MCF 10A (cell line): ENCODE measurements at regions not wholly inside any gene's neighbourhood (a gene's known extent, or its start where the extent isn't known, plus 50 kb on each side); places are given as distances from the start of the nearest gene placed in this dataset.
"Not testable (repeated sequence)": the region's sequence is repeated elsewhere in the genome, so short reads cannot be mapped to it uniquely, and the experiment has no call there.

Experiments
- BruUV-seq: library from RNA; stranded (reverse); fragments of 400-500 nt; replicated peaks from 2 replicates; lab custom pipeline; 2021; lab: Mats Ljungman, UMichigan
- CTCF ChIA-PET: fragments of 300-600 bp; sonication (Branson Sonifier 250); formaldehyde crosslinking; extraction: SDS; loops from one replicate; lab custom pipeline; 2021; ENCODE audit warnings: antibody characterized with exemption, inconsistent platforms; lab: Yijun Ruan, JAX
- POLR2A ChIA-PET: fragments of 300-600, 350-650 bp; sonication (Branson Sonifier 250); formaldehyde crosslinking; extraction: SDS; loops from one replicate; lab custom pipeline; 2020; ENCODE audit warnings: antibody characterized with exemption, inconsistent platforms; lab: Yijun Ruan, JAX
- DNase-seq: peaks from one replicate; pipeline ENCODE4 v3.0.0-alpha.2; 2018; ENCODE audit not compliant: unreplicated experiment
- H3K27ac Mint-ChIP-seq: one replicate; pipeline ENCODE4 v1.8.0; 2022; ENCODE audit warnings: mild to moderate bottlenecking, low read depth, mixed read lengths; ENCODE audit not compliant: unreplicated experiment
- H3K27me3 Mint-ChIP-seq: one replicate; pipeline ENCODE4 v1.8.0; 2022; ENCODE audit warnings: mixed read lengths; ENCODE audit not compliant: insufficient read depth, unreplicated experiment
- H3K36me3 Mint-ChIP-seq: one replicate; pipeline ENCODE4 v1.8.0; 2022; ENCODE audit warnings: mild to moderate bottlenecking, moderate library complexity, mixed read lengths; ENCODE audit not compliant: insufficient read depth, unreplicated experiment
- H3K4me1 Mint-ChIP-seq: one replicate; pipeline ENCODE4 v1.8.0; 2022; ENCODE audit warnings: mixed read lengths; ENCODE audit not compliant: insufficient read depth, unreplicated experiment
- H3K4me3 Mint-ChIP-seq: one replicate; pipeline ENCODE4 v1.8.0; 2022; ENCODE audit warnings: mild to moderate bottlenecking, moderate library complexity, mixed read lengths; ENCODE audit not compliant: unreplicated experiment
- H3K9me3 Mint-ChIP-seq: one replicate; pipeline ENCODE4 v1.8.0; 2022; ENCODE audit warnings: mixed read lengths; ENCODE audit not compliant: unreplicated experiment
- intact Hi-C: fragments of 100-400 bp; cut with micrococcal nuclease; formaldehyde crosslinking; loops from 2 replicates; pipeline ENCODE4 v1.14.1; 2022
- TF ChIP-seq, protein P1 (sequence below): fragments of 200-600 bp; IDR thresholded peaks from one replicate; pipeline ENCODE4 v1.8.0; 2022; ENCODE audit warnings: antibody characterized with exemption, mild to moderate bottlenecking; ENCODE audit not compliant: unreplicated experiment

DNA sequence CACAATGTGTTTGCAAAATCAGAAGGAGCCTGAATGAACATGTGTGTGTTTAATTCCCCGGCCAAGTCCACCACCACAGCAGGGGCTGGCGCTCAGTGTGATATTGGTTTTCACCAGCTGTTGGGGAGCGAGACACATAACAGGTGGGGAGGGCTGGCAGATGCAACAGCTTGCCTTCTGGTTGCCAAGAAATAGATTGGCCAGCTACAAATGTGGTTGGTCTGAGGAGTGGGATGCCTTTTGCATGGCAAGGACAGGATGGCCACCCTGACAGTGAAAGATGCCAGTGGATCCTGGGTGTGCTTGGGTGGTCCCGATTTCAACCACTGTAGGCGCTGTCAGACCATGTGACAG is 292.5 kb upstream of the FZD8 start:
- POLR2A ChIA-PET = no interaction called here
- intact Hi-C loops = no loop called here
- CTCF ChIA-PET = no interaction called here

DNA sequence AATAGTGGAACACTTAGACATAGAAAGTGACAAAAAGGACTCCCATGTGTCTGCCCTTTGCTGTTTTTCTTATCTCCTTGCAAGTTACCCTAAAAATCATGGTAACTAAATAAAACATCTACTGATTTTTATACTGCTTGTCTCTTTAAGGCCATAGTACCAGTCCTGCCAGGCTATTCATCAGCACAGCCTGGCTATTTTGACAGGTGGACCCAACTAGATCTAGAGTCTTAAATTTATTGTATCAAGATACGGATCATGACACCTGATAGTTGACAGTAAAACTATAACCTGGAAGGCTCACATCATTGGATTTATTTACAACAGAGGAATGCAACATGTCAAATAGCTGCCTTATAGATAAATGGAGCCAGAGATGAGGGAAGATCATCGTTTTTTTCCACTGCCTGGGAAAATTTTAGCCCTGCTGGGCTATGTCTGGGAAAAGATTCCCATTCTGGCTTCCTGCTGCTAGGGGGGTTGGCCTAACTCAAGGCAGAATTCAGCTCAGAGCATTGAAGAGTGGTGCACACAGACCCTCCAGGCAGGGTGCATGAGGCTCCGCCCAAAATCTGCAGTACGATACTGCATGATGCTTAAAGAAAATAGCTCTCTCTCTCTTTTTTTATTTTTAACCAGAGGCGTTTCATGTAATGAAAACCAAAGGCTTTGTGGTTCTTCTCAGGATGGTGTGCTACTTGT is 292.0 kb upstream of the FZD8 start:
- Mint-ChIP-seq H3K9me3 (peaks cover 11% of the 10 kb centered on the region), H3K27ac (no peak overlapping the region), H3K4me1 (no peaks in the 10 kb centered on the region), H3K4me3 (no peak overlapping the region), H3K27me3 (no peaks in the 10 kb centered on the region), H3K36me3 (no peaks in the 10 kb centered on the region)
- TF ChIP-seq, protein P1, sequence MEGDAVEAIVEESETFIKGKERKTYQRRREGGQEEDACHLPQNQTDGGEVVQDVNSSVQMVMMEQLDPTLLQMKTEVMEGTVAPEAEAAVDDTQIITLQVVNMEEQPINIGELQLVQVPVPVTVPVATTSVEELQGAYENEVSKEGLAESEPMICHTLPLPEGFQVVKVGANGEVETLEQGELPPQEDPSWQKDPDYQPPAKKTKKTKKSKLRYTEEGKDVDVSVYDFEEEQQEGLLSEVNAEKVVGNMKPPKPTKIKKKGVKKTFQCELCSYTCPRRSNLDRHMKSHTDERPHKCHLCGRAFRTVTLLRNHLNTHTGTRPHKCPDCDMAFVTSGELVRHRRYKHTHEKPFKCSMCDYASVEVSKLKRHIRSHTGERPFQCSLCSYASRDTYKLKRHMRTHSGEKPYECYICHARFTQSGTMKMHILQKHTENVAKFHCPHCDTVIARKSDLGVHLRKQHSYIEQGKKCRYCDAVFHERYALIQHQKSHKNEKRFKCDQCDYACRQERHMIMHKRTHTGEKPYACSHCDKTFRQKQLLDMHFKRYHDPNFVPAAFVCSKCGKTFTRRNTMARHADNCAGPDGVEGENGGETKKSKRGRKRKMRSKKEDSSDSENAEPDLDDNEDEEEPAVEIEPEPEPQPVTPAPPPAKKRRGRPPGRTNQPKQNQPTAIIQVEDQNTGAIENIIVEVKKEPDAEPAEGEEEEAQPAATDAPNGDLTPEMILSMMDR = no peak
- CTCF ChIA-PET = no interaction called here
- BruUV-seq = no TSS peak
- intact Hi-C loops = no loop called here
- POLR2A ChIA-PET = no interaction called here
- no peak for DNase-seq

More for the DNA sequence above, 292.5 kb upstream of the FZD8 start:
- no peaks in the 10 kb centered on the region for H3K36me3 Mint-ChIP-seq
- no peak for DNase-seq
- no peak overlapping the region for H3K27ac Mint-ChIP-seq
- no TSS peak for BruUV-seq
- TF ChIP-seq, protein P1 = no peak
- H3K4me1 Mint-ChIP-seq = no peaks in the 10 kb centered on the region
- peaks cover 11% of the 10 kb centered on the region for H3K9me3 Mint-ChIP-seq
- H3K27me3 Mint-ChIP-seq = no peaks in the 10 kb centered on the region
- no peak overlapping the region for H3K4me3 Mint-ChIP-seq

DNA sequence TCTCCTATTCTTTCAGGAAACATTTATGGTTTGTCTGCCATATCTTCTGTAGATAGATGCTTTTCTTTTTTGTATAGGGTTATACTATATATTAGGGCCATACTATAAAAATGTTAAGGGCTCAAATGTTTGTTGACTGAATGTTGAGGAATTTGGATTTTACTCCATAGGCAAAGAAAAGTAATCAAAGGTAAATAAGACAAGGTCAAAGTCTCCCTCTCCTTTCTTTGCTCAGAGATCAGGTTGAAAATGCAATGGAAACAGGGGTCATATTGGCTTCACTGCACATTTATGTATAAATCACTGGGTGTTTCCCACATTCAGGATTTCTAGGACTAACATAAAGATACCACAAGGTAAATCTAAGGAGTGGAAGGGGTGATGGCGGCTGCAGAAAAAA is 291.4 kb upstream of the FZD8 start:
- no peaks in the 10 kb centered on the region for H3K27me3 Mint-ChIP-seq
- BruUV-seq = no TSS peak
- H3K36me3 Mint-ChIP-seq = no peaks in the 10 kb centered on the region
- ChIA-PET POLR2A (no interaction called here), CTCF (no interaction called here)
- no peak overlapping the region for H3K27ac Mint-ChIP-seq
- intact Hi-C loops = no loop called here
- no peak for DNase-seq
- peaks cover 11% of the 10 kb centered on the region for H3K9me3 Mint-ChIP-seq
- H3K4me1 Mint-ChIP-seq = peaks cover under 1% of the 10 kb centered on the region
- no peak overlapping the region for H3K4me3 Mint-ChIP-seq
- TF ChIP-seq, protein P1 = no peak

DNA sequence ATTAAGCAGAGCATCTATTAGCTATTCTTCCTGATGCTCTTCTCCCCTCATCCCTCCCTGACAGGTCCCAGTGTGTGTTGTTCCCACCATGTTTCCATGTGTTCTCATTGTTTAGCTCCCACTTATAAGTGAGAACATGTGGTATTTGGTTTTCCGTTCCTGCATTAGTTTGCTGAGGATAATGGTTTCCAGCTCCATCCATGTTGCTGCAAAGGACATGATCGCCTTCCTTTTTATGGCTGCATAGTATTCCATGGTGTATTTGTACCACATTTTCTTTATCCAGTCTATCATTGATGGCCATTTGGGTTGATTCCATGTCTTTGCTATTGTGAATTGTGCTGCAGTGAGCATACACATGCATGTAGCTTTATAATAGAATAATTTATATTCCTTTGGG is 287.9 kb upstream of the FZD8 start:
- H3K9me3 Mint-ChIP-seq, H3K36me3 Mint-ChIP-seq, intact Hi-C loops, H3K27me3 Mint-ChIP-seq, POLR2A ChIA-PET, BruUV-seq, H3K27ac Mint-ChIP-seq, H3K4me3 Mint-ChIP-seq, DNase-seq: not testable (repeated sequence)
- CTCF ChIA-PET = interaction anchor here (0.6 kb wide), 1 partner anchor 1418 kb away, joined by 4 read pairs; no protein-coding TSS in a partner anchor
- H3K4me1 Mint-ChIP-seq = peaks cover 12% of the 10 kb centered on the region
